Omental fat pad (tissue), 3 donors: ENCODE measurements at regions not wholly inside any gene's neighbourhood (a gene's known extent, or its start where the extent isn't known, plus 50 kb on each side); places are given as distances from the start of the nearest gene placed in this dataset.
"Not testable (repeated sequence)": the region's sequence is repeated elsewhere in the genome, so short reads cannot be mapped to it uniquely, and the experiment has no call there.

Experiments
- ATAC-seq: fragments of 150-250 bp; one replicate; pipeline ENCODE4 v1.9.1; 2016; ENCODE audit warnings: mild to moderate bottlenecking, moderate library complexity; ENCODE audit not compliant: low FRiP score
- DNase-seq: peaks from one replicate; pipeline ENCODE4 v3.0.0-alpha.2; 2019; ENCODE audit warnings: low spot score
- TF ChIP-seq, protein P1 (sequence below), 3 donors: fragments of 450-650 bp; IDR thresholded peaks; one replicate each; pipeline ENCODE4 v1.5.1; 2016 to 2017; ENCODE audit warnings: antibody characterized with exemption in 3 of 3, mild to moderate bottlenecking in 3 of 3, moderate library complexity in 2 of 3

DNA sequence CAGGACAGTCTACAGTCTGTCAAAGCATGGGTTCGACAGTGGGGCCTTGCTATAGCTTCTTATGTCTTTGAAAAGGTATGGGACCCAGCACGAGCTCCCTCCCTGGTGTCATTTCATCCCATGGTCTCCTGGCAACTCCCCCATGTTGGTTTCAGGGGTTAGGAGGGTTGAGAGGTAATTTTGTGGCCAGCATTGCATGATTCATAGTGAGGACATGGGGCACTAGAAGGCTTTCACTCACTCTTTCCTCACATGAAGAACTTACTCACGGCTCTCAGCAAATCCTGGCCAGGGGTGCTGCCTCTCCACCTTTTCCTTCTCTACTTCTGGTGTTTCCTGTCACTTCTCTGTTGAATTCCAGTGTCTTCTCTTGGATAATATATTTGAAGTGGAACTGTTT is 134.7 kb upstream of the TNPO1 start:
- TF ChIP-seq, protein P1, sequence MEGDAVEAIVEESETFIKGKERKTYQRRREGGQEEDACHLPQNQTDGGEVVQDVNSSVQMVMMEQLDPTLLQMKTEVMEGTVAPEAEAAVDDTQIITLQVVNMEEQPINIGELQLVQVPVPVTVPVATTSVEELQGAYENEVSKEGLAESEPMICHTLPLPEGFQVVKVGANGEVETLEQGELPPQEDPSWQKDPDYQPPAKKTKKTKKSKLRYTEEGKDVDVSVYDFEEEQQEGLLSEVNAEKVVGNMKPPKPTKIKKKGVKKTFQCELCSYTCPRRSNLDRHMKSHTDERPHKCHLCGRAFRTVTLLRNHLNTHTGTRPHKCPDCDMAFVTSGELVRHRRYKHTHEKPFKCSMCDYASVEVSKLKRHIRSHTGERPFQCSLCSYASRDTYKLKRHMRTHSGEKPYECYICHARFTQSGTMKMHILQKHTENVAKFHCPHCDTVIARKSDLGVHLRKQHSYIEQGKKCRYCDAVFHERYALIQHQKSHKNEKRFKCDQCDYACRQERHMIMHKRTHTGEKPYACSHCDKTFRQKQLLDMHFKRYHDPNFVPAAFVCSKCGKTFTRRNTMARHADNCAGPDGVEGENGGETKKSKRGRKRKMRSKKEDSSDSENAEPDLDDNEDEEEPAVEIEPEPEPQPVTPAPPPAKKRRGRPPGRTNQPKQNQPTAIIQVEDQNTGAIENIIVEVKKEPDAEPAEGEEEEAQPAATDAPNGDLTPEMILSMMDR (IDR thresholded peaks at IDR 0.05) = no peak
- DNase-seq (no peak), ATAC-seq (no peak)

DNA sequence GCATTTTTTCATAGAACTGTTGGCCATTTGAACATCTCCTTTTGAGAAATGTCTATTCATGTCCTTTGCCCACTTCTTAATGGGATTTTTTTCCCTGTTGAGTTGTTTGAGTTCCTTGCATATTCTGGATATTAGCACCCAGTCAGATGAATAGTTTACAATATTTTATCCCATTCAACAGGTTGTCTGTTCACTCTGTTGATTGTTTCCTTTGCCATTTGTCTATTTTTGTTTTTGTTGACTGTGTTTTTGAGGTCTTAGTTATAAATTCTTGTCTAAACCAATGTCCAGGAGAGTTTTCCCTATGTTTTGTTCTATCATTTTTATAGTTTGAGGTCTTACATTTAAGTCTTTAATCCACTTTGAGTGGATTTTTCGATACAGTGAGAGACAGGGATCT is 139.0 kb upstream of the TNPO1 start:
- TF ChIP-seq, protein P1 (IDR thresholded peaks at IDR 0.05) = no peak
- DNase-seq (no peak), ATAC-seq (no peak)

DNA sequence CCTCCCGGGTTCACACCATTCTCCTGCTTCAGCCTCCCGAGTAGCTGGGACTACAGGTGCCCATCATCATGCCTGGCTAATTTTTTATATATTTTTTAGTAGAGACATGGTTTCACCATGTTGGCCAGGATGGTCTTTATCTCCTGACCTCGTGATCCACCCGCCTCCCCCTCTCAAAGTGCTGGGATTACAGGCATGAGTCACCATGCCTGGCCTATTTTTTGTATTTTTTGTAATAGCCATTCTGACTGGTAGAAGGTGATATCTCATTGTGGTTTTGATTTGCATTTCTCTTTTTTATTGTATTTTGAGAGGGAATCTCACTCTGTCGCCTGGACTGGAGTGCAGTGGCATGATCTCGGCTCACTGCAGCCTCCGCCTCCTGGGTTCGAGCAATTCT is 139.6 kb upstream of the TNPO1 start:
- not testable (repeated sequence) for ATAC-seq, DNase-seq

DNA sequence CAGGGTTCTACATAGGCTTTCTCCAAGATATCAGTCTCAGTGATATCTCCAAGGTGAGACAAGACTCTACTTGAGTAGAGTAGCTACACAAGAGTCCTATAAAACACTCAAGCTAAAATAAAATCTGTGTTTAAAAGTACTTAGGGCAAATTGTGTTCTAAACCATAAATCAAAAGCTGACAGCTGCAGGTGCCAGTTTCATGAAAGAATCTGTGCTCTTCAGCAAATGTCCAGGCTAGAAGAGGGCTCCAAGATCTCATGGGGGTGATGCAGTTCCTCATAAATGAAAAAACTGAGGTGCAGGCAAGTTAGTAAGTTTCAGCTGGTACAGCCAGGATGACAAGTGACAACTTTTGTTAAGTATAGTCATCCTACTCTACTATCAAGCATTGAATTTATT is 142.8 kb upstream of the TNPO1 start:
- TF ChIP-seq, protein P1 (IDR thresholded peaks at IDR 0.05) = no peak
- DNase-seq = no peak
- ATAC-seq = no peak

DNA sequence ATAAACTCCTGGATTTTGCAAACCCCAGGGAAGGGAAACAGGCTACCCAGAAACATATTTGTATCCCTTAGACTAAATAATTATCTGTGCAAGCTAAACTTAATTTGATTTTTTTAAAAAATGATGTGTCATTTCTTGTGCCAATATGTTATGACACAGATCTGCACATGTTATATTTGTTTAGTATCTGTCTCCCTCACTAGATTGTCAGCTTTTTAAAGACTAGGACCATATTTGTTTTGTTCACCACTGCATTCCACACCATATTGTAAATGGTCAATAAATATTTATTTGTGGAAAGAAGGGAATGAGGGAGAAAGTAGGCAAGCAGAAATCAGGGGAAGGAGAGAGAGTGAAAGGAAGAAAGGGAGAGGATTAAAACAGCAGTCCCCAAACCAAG is 143.3 kb upstream of the TNPO1 start:
- ATAC-seq = no peak
- TF ChIP-seq, protein P1 (IDR thresholded peaks at IDR 0.05) = no peak

DNA sequence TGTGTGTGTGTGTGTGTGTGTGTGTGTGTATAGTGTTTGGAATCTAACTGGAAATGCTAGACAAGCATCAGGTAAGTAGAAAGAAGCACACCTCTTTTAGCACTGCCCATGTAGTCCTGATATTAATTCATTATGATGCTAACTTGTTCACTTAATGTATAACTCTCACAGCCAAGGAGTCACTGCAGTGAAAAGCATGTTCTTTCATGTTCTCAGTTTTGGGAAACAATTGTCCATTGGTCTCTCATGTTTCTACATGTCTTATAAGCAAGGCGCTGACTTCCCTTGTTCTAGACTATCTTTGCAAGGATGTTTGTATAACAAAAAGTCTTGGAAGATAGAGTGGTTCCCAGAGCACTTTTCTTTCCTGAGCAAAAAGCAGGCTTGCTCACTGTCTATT is 148.8 kb upstream of the TNPO1 start:
- ATAC-seq (no peak), DNase-seq (no peak)
- TF ChIP-seq, protein P1 (IDR thresholded peaks at IDR 0.05) = no peak

More for the DNA sequence above, 143.3 kb upstream of the TNPO1 start:
- DNase-seq = no peak

DNA sequence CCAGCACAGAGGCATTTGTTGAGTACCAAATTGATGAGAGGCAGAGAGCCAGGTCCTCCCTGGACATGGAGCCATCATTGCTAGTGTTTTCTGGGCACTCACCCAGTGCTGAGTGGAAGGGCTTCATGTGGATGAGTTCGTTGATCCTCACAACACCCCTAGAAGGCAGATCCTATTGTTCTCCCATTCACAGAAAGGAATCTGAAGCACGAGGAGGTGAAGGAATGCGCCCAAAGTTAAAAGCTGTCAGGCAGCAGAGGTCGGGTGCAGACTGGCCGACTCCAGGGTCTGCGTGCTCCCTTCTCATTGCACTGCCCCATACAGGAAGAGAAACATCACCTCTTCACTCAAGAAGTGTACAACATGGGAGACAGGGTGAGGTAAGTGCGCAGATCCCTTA is 153.5 kb upstream of the TNPO1 start:
- DNase-seq = no peak
- no peak for ATAC-seq
- TF ChIP-seq, protein P1 (IDR thresholded peaks at IDR 0.05) = no peak

DNA sequence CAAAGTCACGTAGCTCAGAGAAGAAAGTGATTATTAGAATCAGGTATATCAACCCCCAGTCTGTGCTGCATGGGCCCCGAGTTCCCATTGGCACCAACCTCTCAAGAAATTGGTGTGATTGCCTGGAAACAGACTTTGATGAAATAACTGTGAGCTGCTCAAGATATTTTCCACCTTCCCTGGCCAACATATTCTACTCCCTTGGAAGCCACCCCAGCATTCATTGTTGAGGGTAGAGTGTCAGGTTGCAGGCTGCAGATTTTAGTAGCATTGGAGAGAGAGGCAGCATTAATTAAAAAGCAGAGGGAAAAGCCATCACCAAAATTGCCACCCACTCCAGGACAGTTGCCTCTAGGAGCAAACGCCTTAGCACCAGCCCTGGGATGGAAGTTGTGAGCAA is 154.2 kb upstream of the TNPO1 start:
- DNase-seq = no peak
- ATAC-seq = no peak
- TF ChIP-seq, protein P1 (IDR thresholded peaks at IDR 0.05) = no peak
